ENCODE measurements at regions not wholly inside any gene's neighbourhood (a gene's known extent, or its start where the extent isn't known, plus 50 kb on each side); places are given as distances from the start of the nearest gene placed in this dataset.
"Not testable (repeated sequence)": the region's sequence is repeated elsewhere in the genome, so short reads cannot be mapped to it uniquely, and the experiment has no call there.

DNA sequence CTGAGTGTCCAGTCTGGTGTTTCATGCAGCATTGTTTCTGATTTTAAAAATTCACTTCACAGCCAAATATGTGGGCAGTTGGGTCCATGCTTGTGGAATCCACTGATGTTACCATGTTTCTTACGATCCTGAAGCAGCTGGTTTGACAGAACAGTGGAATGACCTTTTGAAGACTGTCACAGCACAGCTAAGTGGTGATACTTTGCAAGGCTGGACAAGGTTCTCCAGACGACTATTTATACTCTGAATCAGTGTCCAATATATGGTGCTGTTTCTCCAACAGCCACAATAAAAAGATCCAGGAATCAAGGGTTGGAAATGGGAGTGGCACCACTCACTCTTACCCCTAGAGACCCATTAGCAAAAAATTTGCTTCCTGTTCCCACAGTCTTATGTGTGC lies 577.4 kb upstream of the RAB6C start:
- no peak overlapping the region for H3K4me3 Mint-ChIP-seq
- H3K27ac Mint-ChIP-seq = no peak overlapping the region
- TF ChIP-seq, protein P1, sequence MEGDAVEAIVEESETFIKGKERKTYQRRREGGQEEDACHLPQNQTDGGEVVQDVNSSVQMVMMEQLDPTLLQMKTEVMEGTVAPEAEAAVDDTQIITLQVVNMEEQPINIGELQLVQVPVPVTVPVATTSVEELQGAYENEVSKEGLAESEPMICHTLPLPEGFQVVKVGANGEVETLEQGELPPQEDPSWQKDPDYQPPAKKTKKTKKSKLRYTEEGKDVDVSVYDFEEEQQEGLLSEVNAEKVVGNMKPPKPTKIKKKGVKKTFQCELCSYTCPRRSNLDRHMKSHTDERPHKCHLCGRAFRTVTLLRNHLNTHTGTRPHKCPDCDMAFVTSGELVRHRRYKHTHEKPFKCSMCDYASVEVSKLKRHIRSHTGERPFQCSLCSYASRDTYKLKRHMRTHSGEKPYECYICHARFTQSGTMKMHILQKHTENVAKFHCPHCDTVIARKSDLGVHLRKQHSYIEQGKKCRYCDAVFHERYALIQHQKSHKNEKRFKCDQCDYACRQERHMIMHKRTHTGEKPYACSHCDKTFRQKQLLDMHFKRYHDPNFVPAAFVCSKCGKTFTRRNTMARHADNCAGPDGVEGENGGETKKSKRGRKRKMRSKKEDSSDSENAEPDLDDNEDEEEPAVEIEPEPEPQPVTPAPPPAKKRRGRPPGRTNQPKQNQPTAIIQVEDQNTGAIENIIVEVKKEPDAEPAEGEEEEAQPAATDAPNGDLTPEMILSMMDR (IDR thresholded peaks at IDR 0.05; ENCODE audit: unreplicated experiment in 3 of 3) = no peak
- no peaks in the 10 kb centered on the region for H3K9me3 Mint-ChIP-seq
- H3K27me3 Mint-ChIP-seq (ENCODE audit: low read depth) = no peaks in the 10 kb centered on the region
- no peaks in the 10 kb centered on the region for H3K36me3 Mint-ChIP-seq (ENCODE audit: low read depth)
- H3K4me1 Mint-ChIP-seq = peaks cover 4% of the 10 kb centered on the region

DNA sequence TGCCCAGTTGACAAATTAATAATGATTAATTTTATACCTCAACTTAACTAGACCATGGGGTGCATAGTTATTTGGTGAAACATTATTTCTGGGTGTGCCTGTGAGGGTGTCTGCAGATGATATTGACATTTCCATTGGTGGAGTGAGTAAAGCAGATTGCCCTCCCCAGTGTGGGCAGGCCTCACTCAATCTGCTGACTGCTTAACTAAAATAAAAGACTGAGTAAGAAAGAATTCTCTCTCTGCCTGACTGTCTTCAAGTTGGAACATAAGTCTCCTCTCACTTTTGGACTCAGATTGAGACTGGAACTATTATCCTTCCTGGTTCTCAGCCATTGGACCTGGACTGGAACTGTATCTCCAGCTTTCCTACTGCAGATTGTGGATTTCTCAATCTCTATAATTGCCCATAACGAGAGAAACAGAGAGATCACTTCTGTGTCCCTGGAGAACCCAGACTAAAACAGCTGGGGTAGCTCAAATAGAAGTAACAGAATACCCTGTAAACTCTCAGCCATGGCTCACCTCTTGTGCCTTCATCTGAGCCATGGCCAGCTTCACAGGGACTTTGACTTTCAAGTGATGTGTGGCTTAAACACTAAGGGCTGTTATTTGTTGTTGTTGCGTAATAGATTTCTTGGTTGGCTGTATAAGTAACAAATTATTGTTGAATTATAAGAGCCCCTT lies 575.3 kb upstream of the RAB6C start:
- TF ChIP-seq, protein P1 (IDR thresholded peaks at IDR 0.05; ENCODE audit: unreplicated experiment in 3 of 3) = no peak
- Mint-ChIP-seq H3K27me3 (ENCODE audit: low read depth) (no peaks in the 10 kb centered on the region), H3K9me3 (peaks cover 4% of the 10 kb centered on the region), H3K4me3 (no peak overlapping the region), H3K4me1 (peaks cover 4% of the 10 kb centered on the region), H3K36me3 (ENCODE audit: low read depth) (no peaks in the 10 kb centered on the region), H3K27ac (peak overlapping the region in 1 of 3 experiments; percentile 44)

DNA sequence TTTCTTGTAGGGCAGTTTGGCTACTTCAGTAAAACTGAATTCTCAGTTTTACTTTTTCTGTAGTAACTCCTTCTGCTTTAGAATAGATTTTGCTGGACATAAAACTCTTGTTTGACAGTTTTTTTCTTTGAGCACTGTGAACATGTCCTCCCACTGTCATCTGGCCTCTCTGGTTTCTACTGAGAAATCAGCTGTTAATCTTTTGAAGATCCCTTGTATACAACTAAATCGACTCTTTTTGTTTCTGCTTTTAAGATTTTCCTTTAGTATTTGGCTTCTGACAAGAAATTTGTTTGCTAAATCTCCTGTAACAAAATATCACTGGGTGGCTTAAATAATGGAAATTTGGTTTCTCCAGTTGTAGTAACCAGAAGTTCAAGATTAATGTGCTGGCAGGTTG lies 570.9 kb upstream of the RAB6C start:
- H3K36me3 Mint-ChIP-seq (ENCODE audit: low read depth) = no peaks in the 10 kb centered on the region
- no peak overlapping the region for H3K27ac Mint-ChIP-seq
- H3K4me1 Mint-ChIP-seq = peaks cover 4% of the 10 kb centered on the region
- no peaks in the 10 kb centered on the region for H3K27me3 Mint-ChIP-seq (ENCODE audit: low read depth)
- H3K9me3 Mint-ChIP-seq = peaks cover 6% of the 10 kb centered on the region
- no peak overlapping the region for H3K4me3 Mint-ChIP-seq
- TF ChIP-seq, protein P1 (IDR thresholded peaks at IDR 0.05; ENCODE audit: unreplicated experiment in 3 of 3) = no peak

DNA sequence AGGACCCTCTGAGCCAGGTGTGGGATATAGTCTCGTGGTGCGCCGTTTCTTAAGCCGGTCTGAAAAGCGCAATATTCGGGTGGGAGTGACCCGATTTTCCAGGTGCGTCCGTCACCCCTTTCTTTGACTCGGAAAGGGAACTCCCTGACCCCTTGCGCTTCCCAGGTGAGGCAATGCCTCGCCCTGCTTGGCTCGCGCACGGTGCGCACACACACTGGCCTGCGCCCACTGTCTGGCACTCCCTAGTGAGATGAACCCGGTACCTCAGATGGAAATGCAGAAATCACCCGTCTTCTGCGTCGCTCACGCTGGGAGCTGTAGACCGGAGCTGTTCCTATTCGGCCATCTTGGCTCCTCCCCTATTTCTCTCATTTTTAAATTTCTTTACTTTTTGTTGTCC lies 562.4 kb upstream of the RAB6C start:
- not testable (repeated sequence) for H3K9me3 Mint-ChIP-seq; H3K27me3 Mint-ChIP-seq (ENCODE audit: low read depth); H3K4me1 Mint-ChIP-seq; H3K27ac Mint-ChIP-seq; H3K4me3 Mint-ChIP-seq; H3K36me3 Mint-ChIP-seq (ENCODE audit: low read depth)

DNA sequence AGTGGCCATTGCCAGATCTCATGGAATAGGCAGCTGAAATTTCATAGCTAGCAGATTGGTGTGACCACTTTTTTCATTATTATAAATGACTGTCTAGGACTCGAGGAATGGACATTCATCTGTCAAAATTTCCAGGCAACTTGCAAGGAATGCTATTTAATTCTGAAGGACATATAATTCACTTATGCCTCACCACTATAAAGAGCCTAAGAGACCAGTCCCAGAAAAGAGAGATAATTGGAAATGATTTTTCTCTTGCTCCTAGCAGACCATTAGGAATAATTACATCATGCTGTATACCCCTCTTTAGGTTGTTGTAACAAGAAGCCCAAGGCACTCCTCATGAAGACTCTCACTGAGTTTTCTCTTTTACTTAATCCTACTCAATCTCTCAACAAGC lies 557.4 kb upstream of the RAB6C start:
- H3K27me3 Mint-ChIP-seq (ENCODE audit: low read depth) = no peaks in the 10 kb centered on the region
- no peaks in the 10 kb centered on the region for H3K36me3 Mint-ChIP-seq (ENCODE audit: low read depth)
- H3K4me3 Mint-ChIP-seq = no peak overlapping the region
- H3K9me3 Mint-ChIP-seq = peaks cover 5% of the 10 kb centered on the region
- TF ChIP-seq, protein P1 (IDR thresholded peaks at IDR 0.05; ENCODE audit: unreplicated experiment in 3 of 3) = no peak
- H3K4me1 Mint-ChIP-seq = no peaks in the 10 kb centered on the region
- no peak overlapping the region for H3K27ac Mint-ChIP-seq

DNA sequence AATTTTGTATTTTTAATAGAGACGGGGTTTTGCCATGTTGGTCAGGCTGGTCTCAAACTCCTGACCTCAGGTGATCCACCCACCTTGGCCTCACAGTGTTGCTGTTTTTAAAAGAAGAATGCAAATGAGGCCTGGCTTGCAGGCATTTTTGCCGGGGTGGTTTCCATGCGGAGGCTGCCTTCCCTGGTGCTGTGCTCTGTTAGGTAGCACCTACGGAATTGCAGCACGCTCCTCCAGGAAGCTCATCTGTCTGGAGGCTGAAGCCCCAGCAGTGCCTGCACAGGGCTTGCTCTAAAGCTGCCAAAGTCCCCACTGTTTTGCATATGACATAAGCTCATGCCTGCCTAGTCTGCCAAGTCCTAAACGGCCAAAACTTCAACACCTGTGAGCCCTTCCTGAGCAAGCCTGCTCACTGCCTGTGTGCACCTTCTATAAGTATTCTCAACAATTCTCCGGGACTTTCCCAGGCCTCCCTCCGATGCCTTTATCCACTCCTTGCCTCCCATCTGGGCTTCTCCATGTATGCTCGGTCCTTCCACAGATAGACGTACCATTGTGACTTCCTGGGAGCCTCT lies 551.3 kb upstream of the RAB6C start:
- Mint-ChIP-seq H3K27ac (no peak overlapping the region), H3K36me3 (ENCODE audit: low read depth) (no peaks in the 10 kb centered on the region), H3K4me3 (no peak overlapping the region), H3K4me1 (no peaks in the 10 kb centered on the region), H3K9me3 (no peaks in the 10 kb centered on the region), H3K27me3 (ENCODE audit: low read depth) (peaks cover 5% of the 10 kb centered on the region)
- TF ChIP-seq, protein P1 (IDR thresholded peaks at IDR 0.05; ENCODE audit: unreplicated experiment in 3 of 3) = no peak

Measured in nephron (organoid).